ENCODE measurements at regions not wholly inside any gene's neighbourhood (a gene's known extent, or its start where the extent isn't known, plus 50 kb on each side); places are given as distances from the start of the nearest gene placed in this dataset.

- TF ChIP-seq CTCF (IDR thresholded peaks at IDR 0.05) (no peak), POLR2A (IDR thresholded peaks at IDR 0.05) (no peak), POLR2AphosphoS5 (IDR thresholded peaks at IDR 0.05) (no peak)
Observed at GRCh38 chr3:6242104-6242503, 618.8 kb upstream of the GRM7 start.

Data from prostate gland (tissue), 2 donors.